Mammary epithelial cell (primary cell): ENCODE measurements at regions not wholly inside any gene's neighbourhood (a gene's known extent, or its start where the extent isn't known, plus 50 kb on each side); places are given as distances from the start of the nearest gene placed in this dataset.

Experiments
- EZH2 ChIP-seq: IDR thresholded peaks from 2 replicates; pipeline ENCODE4 v1.6.1; 2012; ENCODE audit warnings: low read length, inconsistent platforms, borderline replicate concordance
- TF ChIP-seq, protein P1 (sequence below), 2 donors: IDR thresholded peaks in 1 of 2; conservative IDR thresholded peaks in 1 of 2; 2 replicates each; pipeline ENCODE4 v1.5.1; 2011 to 2012; ENCODE audit warnings: inconsistent platforms in 2 of 2, low read length in 2 of 2, mild to moderate bottlenecking in 2 of 2, control low read depth in 1 of 2, low read depth in 1 of 2; ENCODE audit not compliant: insufficient read depth in 1 of 2; ENCODE audit errors: extremely low read depth in 1 of 2

DNA sequence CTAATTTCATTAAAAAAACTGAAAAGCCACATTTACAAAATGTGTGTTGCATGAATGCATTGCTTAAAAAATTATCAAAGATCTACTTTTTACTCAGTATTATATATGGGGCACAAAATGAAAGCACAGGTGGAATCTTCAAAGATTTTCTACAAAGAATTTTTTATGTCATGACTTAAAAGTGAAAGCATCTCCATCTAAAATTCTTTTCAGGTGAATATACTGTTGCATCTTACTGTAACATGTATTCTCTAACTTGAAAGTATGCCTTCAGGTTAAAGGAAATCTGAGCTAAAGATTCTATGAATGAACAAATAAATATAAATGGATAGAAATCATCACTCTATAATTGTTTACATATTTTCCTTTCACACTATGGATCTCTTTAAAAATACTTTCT, 66.8 kb upstream of the WDR75 start:
- no peak for TF ChIP-seq EZH2
- TF ChIP-seq, protein P1, sequence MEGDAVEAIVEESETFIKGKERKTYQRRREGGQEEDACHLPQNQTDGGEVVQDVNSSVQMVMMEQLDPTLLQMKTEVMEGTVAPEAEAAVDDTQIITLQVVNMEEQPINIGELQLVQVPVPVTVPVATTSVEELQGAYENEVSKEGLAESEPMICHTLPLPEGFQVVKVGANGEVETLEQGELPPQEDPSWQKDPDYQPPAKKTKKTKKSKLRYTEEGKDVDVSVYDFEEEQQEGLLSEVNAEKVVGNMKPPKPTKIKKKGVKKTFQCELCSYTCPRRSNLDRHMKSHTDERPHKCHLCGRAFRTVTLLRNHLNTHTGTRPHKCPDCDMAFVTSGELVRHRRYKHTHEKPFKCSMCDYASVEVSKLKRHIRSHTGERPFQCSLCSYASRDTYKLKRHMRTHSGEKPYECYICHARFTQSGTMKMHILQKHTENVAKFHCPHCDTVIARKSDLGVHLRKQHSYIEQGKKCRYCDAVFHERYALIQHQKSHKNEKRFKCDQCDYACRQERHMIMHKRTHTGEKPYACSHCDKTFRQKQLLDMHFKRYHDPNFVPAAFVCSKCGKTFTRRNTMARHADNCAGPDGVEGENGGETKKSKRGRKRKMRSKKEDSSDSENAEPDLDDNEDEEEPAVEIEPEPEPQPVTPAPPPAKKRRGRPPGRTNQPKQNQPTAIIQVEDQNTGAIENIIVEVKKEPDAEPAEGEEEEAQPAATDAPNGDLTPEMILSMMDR (conservative IDR thresholded peaks at IDR 0.05 in 1 of 2, IDR thresholded peaks at IDR 0.05 in 1 of 2; ENCODE audit: extremely low read depth in 1 of 2, insufficient read depth in 1 of 2, low read depth in 1 of 2, low read length in 2 of 2) = no peak
